ENCODE measurements at regions not wholly inside any gene's neighbourhood (a gene's known extent, or its start where the extent isn't known, plus 50 kb on each side); places are given as distances from the start of the nearest gene placed in this dataset.

GRCh38 chr3:63724987-63725386 is 72.5 kb downstream of the SNTN start:
- TF ChIP-seq CTCF (IDR thresholded peaks at IDR 0.05) (no peak), POLR2A (IDR thresholded peaks at IDR 0.05) (no peak)

Data from testis (tissue), 2 donors.